GM20000 (cell line): ENCODE measurements at regions not wholly inside any gene's neighbourhood (a gene's known extent, or its start where the extent isn't known, plus 50 kb on each side); places are given as distances from the start of the nearest gene placed in this dataset.

ENCODE experiments used
- DNase-seq: peaks from one replicate; pipeline ENCODE4 v3.0.0; 2012; ENCODE audit warnings: low spot score
- CTCF ChIP-seq: IDR thresholded peaks from 2 replicates; pipeline ENCODE4 v1.5.1; 2012; ENCODE audit warnings: mild to moderate bottlenecking, control low read depth; ENCODE audit errors: extremely low read depth, missing control alignments

GRCh38 chr7:17719998-17720397 lies 220.3 kb downstream of the SNX13 start:
- no peak for TF ChIP-seq CTCF
- no peak for DNase-seq

- no peak for TF ChIP-seq CTCF
- no peak for DNase-seq
Measured at GRCh38 chr7:17721736-17722285, 218.5 kb downstream of the SNX13 start.

- DNase-seq = no peak
- no peak for TF ChIP-seq CTCF
Measured at GRCh38 chr7:17722798-17723197, 217.5 kb downstream of the SNX13 start.

GRCh38 chr7:17725821-17726220 lies 214.5 kb downstream of the SNX13 start:
- no peak for DNase-seq
- no peak for TF ChIP-seq CTCF

GRCh38 chr7:17732083-17732482 lies 208.2 kb downstream of the SNX13 start:
- no peak for DNase-seq
- no peak for TF ChIP-seq CTCF
